Endodermal cell (in vitro differentiated cells): ENCODE measurements at regions not wholly inside any gene's neighbourhood (a gene's known extent, or its start where the extent isn't known, plus 50 kb on each side); places are given as distances from the start of the nearest gene placed in this dataset.

Experiments used
- DNase-seq: peaks from one replicate; pipeline ENCODE4 v3.0.0-alpha.2; 2017
- H3K27ac ChIP-seq: 2 replicates; pipeline ENCODE4 v1.5.1; 2013; ENCODE audit warnings: mild to moderate bottlenecking, low read depth, low read length, moderate library complexity
- H3K27me3 ChIP-seq: 2 replicates; pipeline ENCODE4 v1.6.1; 2013; ENCODE audit warnings: mild to moderate bottlenecking, low read length, moderate library complexity; ENCODE audit not compliant: insufficient read depth, control insufficient read depth, poor library complexity, severe bottlenecking
- H3K36me3 ChIP-seq: 2 replicates; pipeline ENCODE4 v1.7.0; 2013; ENCODE audit warnings: mild to moderate bottlenecking, low read length, moderate library complexity; ENCODE audit not compliant: control insufficient read depth, insufficient read depth
- H3K4me1 ChIP-seq: one replicate; pipeline ENCODE4 v1.7.0; 2013; ENCODE audit warnings: low read length; ENCODE audit not compliant: control insufficient read depth, insufficient read depth
- H3K4me3 ChIP-seq: 2 replicates; pipeline ENCODE4 v1.5.1; 2013; ENCODE audit warnings: mild to moderate bottlenecking, low read length, moderate library complexity
- H3K9ac ChIP-seq: 2 replicates; pipeline ENCODE4 v1.6.1; 2013; ENCODE audit warnings: mild to moderate bottlenecking, low read length, moderate library complexity; ENCODE audit not compliant: poor library complexity, severe bottlenecking; ENCODE audit errors: extremely low read depth
- H3K9me3 ChIP-seq: 2 replicates; pipeline ENCODE4 v1.6.1; 2013; ENCODE audit warnings: mild to moderate bottlenecking, low read length, moderate library complexity; ENCODE audit not compliant: control insufficient read depth
- H3K27ac Mint-ChIP-seq: 2 replicates; pipeline ENCODE4 v1.8.0; 2020; ENCODE audit warnings: mixed read lengths
- H3K27me3 Mint-ChIP-seq: 2 replicates; pipeline ENCODE4 v1.8.0; 2021; ENCODE audit warnings: mild to moderate bottlenecking, mixed read lengths; ENCODE audit not compliant: insufficient read depth
- H3K36me3 Mint-ChIP-seq: 2 replicates; pipeline ENCODE4 v1.8.0; 2020; ENCODE audit warnings: low read depth, mixed read lengths
- H3K4me1 Mint-ChIP-seq: 2 replicates; pipeline ENCODE4 v1.8.0; 2020; ENCODE audit warnings: mixed read lengths
- H3K4me3 Mint-ChIP-seq: 2 replicates; pipeline ENCODE4 v1.8.0; 2020; ENCODE audit warnings: mild to moderate bottlenecking, moderate library complexity, mixed read lengths
- H3K9me3 Mint-ChIP-seq: 2 replicates; pipeline ENCODE4 v1.8.0; 2020; ENCODE audit warnings: mild to moderate bottlenecking, mixed read lengths
- CTCF ChIP-seq: fragments of 200-600 bp; sonication (generic); conservative IDR thresholded peaks from 2 replicates; pipeline ENCODE4 v1.5.0; 2021; ENCODE audit warnings: antibody characterized with exemption, mild to moderate bottlenecking
- WGBS, 2 experiments: methylation state at CpG; one replicate each; pipeline versions ENCODE4 v1.1.5 to v1.1.7; 2013; ENCODE audit warnings: missing lambda C conversion rate in 2 of 2, mixed read lengths in 1 of 2; ENCODE audit not compliant: insufficient coverage in 1 of 2, insufficient read length in 1 of 2; 5-methylcytosine and 5-hydroxymethylcytosine counted together

GRCh38 chr10:61318429-61318828 is 134.8 kb downstream of the TMEM26 start:
- Mint-ChIP-seq H3K9me3 (no peaks in the 10 kb centered on the region), H3K36me3 (no peaks in the 10 kb centered on the region), H3K27ac (no peak overlapping the region), H3K4me1 (no peaks in the 10 kb centered on the region), H3K27me3 (no peaks in the 10 kb centered on the region), H3K4me3 (no peak overlapping the region)
- Histone ChIP-seq H3K4me3 (no peak overlapping the region), H3K9ac (no peak overlapping the region), H3K4me1 (no peaks in the 10 kb centered on the region), H3K36me3 (no peaks in the 10 kb centered on the region), H3K9me3 (no peaks in the 10 kb centered on the region), H3K27ac (no peak overlapping the region), H3K27me3 (no peaks in the 10 kb centered on the region)
- DNase-seq, result no peak
- TF ChIP-seq CTCF, result no peak

GRCh38 chr10:61317706-61318105 is 135.5 kb downstream of the TMEM26 start:
- H3K36me3 ChIP-seq, result no peaks in the 10 kb centered on the region
- H3K36me3 Mint-ChIP-seq, result no peaks in the 10 kb centered on the region
- TF ChIP-seq CTCF, result no peak
- H3K4me1 Mint-ChIP-seq, result no peaks in the 10 kb centered on the region
- no peak overlapping the region for H3K4me3 Mint-ChIP-seq
- H3K27me3 ChIP-seq, result no peaks in the 10 kb centered on the region
- H3K4me3 ChIP-seq, result no peak overlapping the region
- no peaks in the 10 kb centered on the region for H3K4me1 ChIP-seq
- no peak overlapping the region for H3K27ac ChIP-seq
- H3K9me3 ChIP-seq, result no peaks in the 10 kb centered on the region
- no peak overlapping the region for H3K27ac Mint-ChIP-seq
- no peak overlapping the region for H3K9ac ChIP-seq
- no peaks in the 10 kb centered on the region for H3K27me3 Mint-ChIP-seq
- DNase-seq, result no peak
- H3K9me3 Mint-ChIP-seq, result no peaks in the 10 kb centered on the region

- Histone ChIP-seq H3K27me3 (no peaks in the 10 kb centered on the region), H3K9me3 (no peaks in the 10 kb centered on the region), H3K4me1 (no peaks in the 10 kb centered on the region), H3K4me3 (no peak overlapping the region), H3K36me3 (no peaks in the 10 kb centered on the region), H3K27ac (no peak overlapping the region), H3K9ac (no peak overlapping the region)
- no peak for TF ChIP-seq CTCF
- no peak for DNase-seq
- Mint-ChIP-seq H3K4me3 (no peak overlapping the region), H3K9me3 (no peaks in the 10 kb centered on the region), H3K4me1 (no peaks in the 10 kb centered on the region), H3K36me3 (no peaks in the 10 kb centered on the region), H3K27ac (no peak overlapping the region), H3K27me3 (no peaks in the 10 kb centered on the region)
- 93% methylated on average over 1 of the region's 1 CpG; no CpG with 5 or more reads in 1 of the 2 experiments for WGBS, 2 experiments
Measured at GRCh38 chr10:61316676-61317265, 136.4 kb downstream of the TMEM26 start.
